ENCODE measurements at regions not wholly inside any gene's neighbourhood (a gene's known extent, or its start where the extent isn't known, plus 50 kb on each side); places are given as distances from the start of the nearest gene placed in this dataset.
A peak's percentile ranks its signal among the peaks of the same experiment; 100 is the strongest.

DNA sequence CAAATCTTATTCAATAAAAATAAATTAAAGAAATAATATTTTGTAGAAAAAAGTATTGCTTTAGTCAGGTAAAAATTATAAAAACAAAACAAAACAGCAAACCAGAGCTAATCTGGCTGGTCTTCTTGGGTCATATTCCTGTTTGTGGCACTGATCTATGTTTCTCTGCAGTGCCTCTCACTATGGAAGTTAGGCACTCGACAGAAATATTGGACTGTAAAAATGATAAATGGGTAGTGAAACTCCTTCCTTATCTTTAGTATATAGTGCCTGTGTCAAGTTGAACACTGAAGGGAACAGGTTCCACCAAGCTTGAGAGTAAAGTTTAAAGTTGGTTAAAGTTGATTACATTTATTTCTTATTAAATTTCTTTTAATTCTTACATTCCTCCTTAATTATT is 1195.6 kb upstream of the GBE1 start:
- H3K9me3 Mint-ChIP-seq (ENCODE audit: low read depth) = peaks cover 20% of the 10 kb centered on the region
- no peak for DNase-seq (ENCODE audit: low spot score)
- H3K4me3 Mint-ChIP-seq (ENCODE audit: unreplicated experiment) = no peak overlapping the region
- H3K36me3 Mint-ChIP-seq (ENCODE audit: low read depth) = peaks cover 4% of the 10 kb centered on the region
- no peaks in the 10 kb centered on the region for H3K4me1 Mint-ChIP-seq (ENCODE audit: low read depth)
- H3K27ac Mint-ChIP-seq (ENCODE audit: unreplicated experiment) = no peak overlapping the region
- no peaks in the 10 kb centered on the region for H3K27me3 Mint-ChIP-seq (ENCODE audit: low read depth)
- TF ChIP-seq, protein P1, sequence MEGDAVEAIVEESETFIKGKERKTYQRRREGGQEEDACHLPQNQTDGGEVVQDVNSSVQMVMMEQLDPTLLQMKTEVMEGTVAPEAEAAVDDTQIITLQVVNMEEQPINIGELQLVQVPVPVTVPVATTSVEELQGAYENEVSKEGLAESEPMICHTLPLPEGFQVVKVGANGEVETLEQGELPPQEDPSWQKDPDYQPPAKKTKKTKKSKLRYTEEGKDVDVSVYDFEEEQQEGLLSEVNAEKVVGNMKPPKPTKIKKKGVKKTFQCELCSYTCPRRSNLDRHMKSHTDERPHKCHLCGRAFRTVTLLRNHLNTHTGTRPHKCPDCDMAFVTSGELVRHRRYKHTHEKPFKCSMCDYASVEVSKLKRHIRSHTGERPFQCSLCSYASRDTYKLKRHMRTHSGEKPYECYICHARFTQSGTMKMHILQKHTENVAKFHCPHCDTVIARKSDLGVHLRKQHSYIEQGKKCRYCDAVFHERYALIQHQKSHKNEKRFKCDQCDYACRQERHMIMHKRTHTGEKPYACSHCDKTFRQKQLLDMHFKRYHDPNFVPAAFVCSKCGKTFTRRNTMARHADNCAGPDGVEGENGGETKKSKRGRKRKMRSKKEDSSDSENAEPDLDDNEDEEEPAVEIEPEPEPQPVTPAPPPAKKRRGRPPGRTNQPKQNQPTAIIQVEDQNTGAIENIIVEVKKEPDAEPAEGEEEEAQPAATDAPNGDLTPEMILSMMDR (IDR thresholded peaks at IDR 0.05) = no peak

DNA sequence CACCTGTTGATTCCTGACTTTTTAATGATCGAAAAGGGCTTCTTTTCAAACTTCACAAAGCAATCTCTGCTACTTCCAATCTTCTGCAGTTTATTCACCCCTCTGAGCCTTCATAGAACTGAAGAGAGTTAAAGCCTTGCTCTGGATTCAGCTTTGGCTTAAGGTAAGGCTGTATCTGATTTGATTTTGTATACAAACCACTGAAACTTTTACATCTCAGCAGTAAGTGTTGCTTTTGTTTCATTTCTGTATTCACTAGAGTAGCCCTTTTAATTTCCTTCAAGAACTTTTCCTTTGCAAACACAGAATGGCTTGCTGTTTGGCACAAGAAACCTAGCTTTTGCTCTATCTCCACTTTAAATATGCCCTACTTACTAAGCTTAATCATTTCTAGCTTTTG is 1193.0 kb upstream of the GBE1 start:
- Mint-ChIP-seq H3K27ac (ENCODE audit: unreplicated experiment) (no peak overlapping the region), H3K36me3 (ENCODE audit: low read depth) (peaks cover 4% of the 10 kb centered on the region)

DNA sequence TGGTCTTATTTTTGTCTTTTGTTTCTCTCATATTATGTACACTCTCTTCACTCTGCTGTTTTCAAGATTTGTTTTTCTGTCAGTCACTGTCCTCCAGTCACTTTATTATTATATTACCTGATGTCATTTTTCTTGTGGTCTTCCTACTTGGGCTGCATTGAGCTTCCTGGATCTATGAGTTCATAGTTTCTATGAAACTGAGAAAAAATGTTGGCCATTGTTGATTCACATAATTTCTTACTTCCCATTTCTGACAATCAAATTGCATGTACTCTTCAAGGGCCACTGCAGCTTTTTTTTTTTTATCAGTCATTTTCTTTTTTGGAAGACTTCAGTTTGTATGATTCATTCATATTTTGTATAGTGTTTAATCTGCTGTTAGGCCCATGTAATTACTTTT is 1180.6 kb upstream of the GBE1 start:
- DNase-seq (ENCODE audit: low spot score) = no peak
- TF ChIP-seq, protein P1 (IDR thresholded peaks at IDR 0.05) = no peak
- H3K27ac Mint-ChIP-seq (ENCODE audit: unreplicated experiment) = no peak overlapping the region
- H3K9me3 Mint-ChIP-seq (ENCODE audit: low read depth) = peaks cover 16% of the 10 kb centered on the region
- H3K4me1 Mint-ChIP-seq (ENCODE audit: low read depth) = peaks cover 22% of the 10 kb centered on the region
- no peaks in the 10 kb centered on the region for H3K27me3 Mint-ChIP-seq (ENCODE audit: low read depth)
- peaks cover 6% of the 10 kb centered on the region for H3K36me3 Mint-ChIP-seq (ENCODE audit: low read depth)
- H3K4me3 Mint-ChIP-seq (ENCODE audit: unreplicated experiment) = no peak overlapping the region

More for the DNA sequence above, 1193.0 kb upstream of the GBE1 start:
- peaks cover 17% of the 10 kb centered on the region for H3K9me3 Mint-ChIP-seq (ENCODE audit: low read depth)
- no peak overlapping the region for H3K4me3 Mint-ChIP-seq (ENCODE audit: unreplicated experiment)
- no peaks in the 10 kb centered on the region for H3K4me1 Mint-ChIP-seq (ENCODE audit: low read depth)
- no peak for DNase-seq (ENCODE audit: low spot score)
- H3K27me3 Mint-ChIP-seq (ENCODE audit: low read depth) = no peaks in the 10 kb centered on the region
- TF ChIP-seq, protein P1 (IDR thresholded peaks at IDR 0.05) = no peak

DNA sequence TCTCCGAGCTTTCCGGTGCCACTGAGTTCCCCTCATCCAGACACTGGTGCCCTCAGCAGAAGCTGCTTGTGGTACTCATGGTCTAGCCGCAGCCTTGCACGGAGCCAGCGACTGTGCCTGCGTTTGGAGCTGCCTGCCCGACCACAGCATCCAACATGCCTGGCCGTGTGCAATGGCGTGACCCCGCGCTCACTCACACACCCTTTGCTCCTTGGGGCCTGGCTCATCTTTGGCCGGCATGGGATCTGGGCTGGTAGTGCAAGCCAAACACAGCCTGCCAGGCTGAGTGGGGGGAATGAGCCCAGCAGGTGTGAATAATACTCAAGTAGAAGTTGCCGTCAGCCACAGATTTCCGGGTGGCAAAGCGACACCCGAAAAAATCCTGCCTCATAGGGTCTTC is 1178.7 kb upstream of the GBE1 start:
- H3K27me3 Mint-ChIP-seq (ENCODE audit: low read depth) = no peaks in the 10 kb centered on the region

DNA sequence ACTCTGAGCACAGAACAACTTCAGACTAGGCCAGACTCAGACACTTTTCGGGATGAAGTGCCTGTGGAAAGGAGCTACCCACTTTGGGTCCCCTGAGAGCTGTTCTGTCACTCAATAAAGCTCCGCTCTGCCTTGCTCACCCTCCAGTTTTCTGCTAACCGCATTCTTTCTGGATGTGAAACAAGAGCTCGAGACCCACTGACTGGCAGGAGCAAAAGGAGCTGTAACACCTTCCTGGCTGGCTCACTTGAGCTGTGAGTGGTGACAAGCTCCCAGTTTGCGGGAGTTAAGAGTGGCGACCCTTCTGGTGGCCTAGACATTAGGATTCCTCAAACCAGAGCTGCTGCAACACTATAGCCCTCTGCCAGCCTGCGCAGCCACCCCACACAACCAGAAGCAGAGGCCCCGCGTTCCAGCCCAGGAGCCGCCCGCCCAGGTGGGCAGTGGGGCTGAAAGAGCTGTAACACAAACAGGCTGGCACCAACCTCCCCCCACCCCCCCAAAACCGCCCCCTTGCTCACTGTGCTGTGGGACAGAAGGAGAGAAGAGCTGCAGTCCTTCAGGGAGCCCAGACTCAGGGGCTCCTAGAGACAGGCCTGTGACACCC is 1178.1 kb upstream of the GBE1 start:
- Mint-ChIP-seq H3K9me3 (ENCODE audit: low read depth) (peaks cover 13% of the 10 kb centered on the region), H3K4me3 (ENCODE audit: unreplicated experiment) (no peak overlapping the region), H3K27ac (ENCODE audit: unreplicated experiment) (no peak overlapping the region), H3K36me3 (ENCODE audit: low read depth) (peaks cover 4% of the 10 kb centered on the region), H3K4me1 (ENCODE audit: low read depth) (peaks cover 22% of the 10 kb centered on the region), H3K27me3 (ENCODE audit: low read depth) (no peaks in the 10 kb centered on the region)
- TF ChIP-seq, protein P1 (IDR thresholded peaks at IDR 0.05) = no peak
- DNase-seq (ENCODE audit: low spot score) = peak; percentile 37

More for the DNA sequence above, 1178.7 kb upstream of the GBE1 start:
- H3K9me3 Mint-ChIP-seq (ENCODE audit: low read depth) = peaks cover 18% of the 10 kb centered on the region
- TF ChIP-seq, protein P1 (IDR thresholded peaks at IDR 0.05) = no peak
- H3K27ac Mint-ChIP-seq (ENCODE audit: unreplicated experiment) = no peak overlapping the region
- peaks cover 6% of the 10 kb centered on the region for H3K36me3 Mint-ChIP-seq (ENCODE audit: low read depth)
- H3K4me1 Mint-ChIP-seq (ENCODE audit: low read depth) = peaks cover 22% of the 10 kb centered on the region
- DNase-seq (ENCODE audit: low spot score) = peak; percentile 72
- no peak overlapping the region for H3K4me3 Mint-ChIP-seq (ENCODE audit: unreplicated experiment)
